ENCODE measurements at regions not wholly inside any gene's neighbourhood (a gene's known extent, or its start where the extent isn't known, plus 50 kb on each side); places are given as distances from the start of the nearest gene placed in this dataset.

DNA sequence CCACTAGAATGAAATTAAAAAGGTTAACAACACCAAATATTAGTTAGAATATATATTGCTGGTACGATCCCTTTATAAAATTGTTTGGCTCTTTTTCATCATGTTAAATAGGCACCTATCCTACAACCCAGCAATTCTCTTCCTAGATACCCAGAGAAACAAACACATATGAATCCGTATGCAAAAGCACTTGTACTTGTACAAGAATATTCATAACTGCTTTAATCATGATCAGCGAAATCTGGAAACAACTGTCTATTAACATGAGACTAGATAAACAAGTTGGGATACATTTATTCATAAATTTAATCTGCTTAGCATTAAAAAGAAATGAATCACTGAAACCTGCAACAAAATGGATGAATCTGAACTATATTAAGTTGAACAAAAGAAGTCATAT is 113.7 kb upstream of the MAP1B start:
- TF ChIP-seq POLR2A (IDR thresholded peaks at IDR 0.05; ENCODE audit: low read depth, low read length) (no peak), POLR2AphosphoS5 (IDR thresholded peaks at IDR 0.05; ENCODE audit: low read depth, low read length) (no peak), TAF1 (IDR thresholded peaks at IDR 0.05; ENCODE audit: borderline replicate concordance, low read depth, low read length) (no peak)
